GM12891 (cell line): ENCODE measurements at regions not wholly inside any gene's neighbourhood (a gene's known extent, or its start where the extent isn't known, plus 50 kb on each side); places are given as distances from the start of the nearest gene placed in this dataset.

Experiments used
- POLR2A ChIP-seq: IDR thresholded peaks from 2 replicates; pipeline ENCODE4 v1.6.1; 2011; ENCODE audit warnings: low read depth, low read length, control low read depth
- TAF1 ChIP-seq: IDR thresholded peaks from 2 replicates; pipeline ENCODE4 v1.6.1; 2011; ENCODE audit warnings: low read depth, low read length, control low read depth

GRCh38 chr9:90547896-90548295, 94.7 kb downstream of the DIRAS2 start:
- TF ChIP-seq POLR2A (no peak), TAF1 (no peak)
